Activated CD8-positive, alpha-beta T cell treated with anti-CD3 and anti-CD28 coated beads for 36 hours (primary cell): ENCODE measurements at regions not wholly inside any gene's neighbourhood (a gene's known extent, or its start where the extent isn't known, plus 50 kb on each side); places are given as distances from the start of the nearest gene placed in this dataset.

Experiments used
- ATAC-seq: fragments of 200-7000 bp; cut with Tn5 transposase; one replicate; pipeline ENCODE4 v1.10.0; 2021; ENCODE audit warnings: mild to moderate bottlenecking, moderate library complexity
- CTCF ChIA-PET: fragments of 350-600 bp; sonication (Branson Sonifier 250); formaldehyde crosslinking; loops from one replicate; lab custom pipeline; 2021; ENCODE audit warnings: antibody characterized with exemption; lab: Charles Lee
- POLR2A ChIA-PET: fragments of 350-600 bp; sonication (Branson Sonifier 250); formaldehyde crosslinking; loops from one replicate; lab custom pipeline; 2021; ENCODE audit warnings: antibody characterized with exemption; lab: Charles Lee
- DNase-seq: peaks from one replicate; pipeline ENCODE4 v3.0.0-alpha.2; 2020
- H3K27ac Mint-ChIP-seq: one replicate; pipeline ENCODE4 v1.8.0; 2021; ENCODE audit warnings: mild to moderate bottlenecking, mixed read lengths
- H3K27me3 Mint-ChIP-seq: one replicate; pipeline ENCODE4 v1.8.0; 2021; ENCODE audit warnings: mixed read lengths
- H3K36me3 Mint-ChIP-seq: one replicate; pipeline ENCODE4 v1.8.0; 2021; ENCODE audit warnings: low read depth, mixed read lengths
- H3K4me1 Mint-ChIP-seq: one replicate; pipeline ENCODE4 v1.8.0; 2021; ENCODE audit warnings: low read depth, mixed read lengths
- H3K4me3 Mint-ChIP-seq: one replicate; pipeline ENCODE4 v1.8.0; 2021; ENCODE audit warnings: mild to moderate bottlenecking, moderate library complexity, mixed read lengths
- H3K9me3 Mint-ChIP-seq: one replicate; pipeline ENCODE4 v1.8.0; 2021; ENCODE audit warnings: mixed read lengths
- CTCF ChIP-seq: fragments of 200-600 bp; IDR thresholded peaks from one replicate; pipeline ENCODE4 v1.8.0; 2022; ENCODE audit warnings: antibody characterized with exemption, mild to moderate bottlenecking
- intact Hi-C: fragments of 100-400 bp; cut with micrococcal nuclease; formaldehyde crosslinking; loops from one replicate; pipeline ENCODE4 v1.10.0; 2022

- Mint-ChIP-seq H3K27ac (no peak overlapping the region), H3K4me1 (no peaks in the 10 kb centered on the region), H3K9me3 (peaks cover 1% of the 10 kb centered on the region), H3K4me3 (no peak overlapping the region), H3K27me3 (no peaks in the 10 kb centered on the region), H3K36me3 (no peaks in the 10 kb centered on the region)
- DNase-seq (peak; percentile 7), ATAC-seq (no peak)
- POLR2A ChIA-PET, result no interaction called here
- intact Hi-C loops, result no loop called here
- CTCF ChIA-PET, result interaction anchor here (1.4 kb wide), 1 partner anchor 34 kb away, joined by 4 read pairs; no protein-coding TSS in a partner anchor
- no peak for TF ChIP-seq CTCF
These were observed 474.3 kb upstream of the TOM1L1 start for GRCh38 chr17:54426296-54426886.

- ATAC-seq (no peak), DNase-seq (no peak)
- ChIA-PET CTCF (no interaction called here), POLR2A (no interaction called here)
- TF ChIP-seq CTCF, result no peak
- H3K4me3 Mint-ChIP-seq, result no peak overlapping the region
- H3K4me1 Mint-ChIP-seq, result no peaks in the 10 kb centered on the region
- intact Hi-C loops, result no loop called here
- H3K36me3 Mint-ChIP-seq, result no peaks in the 10 kb centered on the region
- H3K27ac Mint-ChIP-seq, result no peak overlapping the region
- H3K27me3 Mint-ChIP-seq, result no peaks in the 10 kb centered on the region
- peaks cover 8% of the 10 kb centered on the region for H3K9me3 Mint-ChIP-seq
These were observed 464.7 kb upstream of the TOM1L1 start for GRCh38 chr17:54435966-54436365.

- no peak for TF ChIP-seq CTCF
- intact Hi-C loops, result no loop called here
- Mint-ChIP-seq H3K9me3 (peaks cover 12% of the 10 kb centered on the region), H3K4me1 (no peaks in the 10 kb centered on the region), H3K36me3 (no peaks in the 10 kb centered on the region), H3K27me3 (no peaks in the 10 kb centered on the region), H3K27ac (no peak overlapping the region), H3K4me3 (no peak overlapping the region)
- ChIA-PET CTCF (no interaction called here), POLR2A (no interaction called here)
- ATAC-seq, result no peak
- no peak for DNase-seq
These were observed 460.8 kb upstream of the TOM1L1 start for GRCh38 chr17:54439816-54440215.

GRCh38 chr17:54451051-54451450 lies 449.6 kb upstream of the TOM1L1 start:
- ChIA-PET POLR2A (no interaction called here), CTCF (no interaction called here)
- Mint-ChIP-seq H3K27me3 (no peaks in the 10 kb centered on the region), H3K36me3 (no peaks in the 10 kb centered on the region), H3K4me3 (no peak overlapping the region), H3K9me3 (peaks cover 8% of the 10 kb centered on the region), H3K27ac (no peak overlapping the region), H3K4me1 (no peaks in the 10 kb centered on the region)
- no peak for TF ChIP-seq CTCF
- ATAC-seq (no peak), DNase-seq (no peak)
- intact Hi-C loops, result no loop called here

- CTCF ChIA-PET, result no interaction called here
- no peak for DNase-seq
These were observed 447.8 kb upstream of the TOM1L1 start for GRCh38 chr17:54452666-54453348.

More at GRCh38 chr17:54452666-54453348, 447.8 kb upstream of the TOM1L1 start:
- no peak for ATAC-seq
- H3K9me3 Mint-ChIP-seq, result peaks cover 10% of the 10 kb centered on the region
- H3K27ac Mint-ChIP-seq, result no peak overlapping the region
- POLR2A ChIA-PET, result no interaction called here
- no peaks in the 10 kb centered on the region for H3K27me3 Mint-ChIP-seq
- H3K4me1 Mint-ChIP-seq, result no peaks in the 10 kb centered on the region
- H3K36me3 Mint-ChIP-seq, result no peaks in the 10 kb centered on the region
- intact Hi-C loops, result no loop called here
- TF ChIP-seq CTCF, result no peak
- no peak overlapping the region for H3K4me3 Mint-ChIP-seq
